Endodermal cell (in vitro differentiated cells): ENCODE measurements at regions not wholly inside any gene's neighbourhood (a gene's known extent, or its start where the extent isn't known, plus 50 kb on each side); places are given as distances from the start of the nearest gene placed in this dataset.

Experiments
- DNase-seq: peaks from one replicate; pipeline ENCODE4 v3.0.0-alpha.2; 2017
- H3K27ac ChIP-seq: 2 replicates; pipeline ENCODE4 v1.5.1; 2013; ENCODE audit warnings: mild to moderate bottlenecking, low read depth, low read length, moderate library complexity
- H3K27me3 ChIP-seq: 2 replicates; pipeline ENCODE4 v1.6.1; 2013; ENCODE audit warnings: mild to moderate bottlenecking, low read length, moderate library complexity; ENCODE audit not compliant: insufficient read depth, control insufficient read depth, poor library complexity, severe bottlenecking
- H3K36me3 ChIP-seq: 2 replicates; pipeline ENCODE4 v1.7.0; 2013; ENCODE audit warnings: mild to moderate bottlenecking, low read length, moderate library complexity; ENCODE audit not compliant: control insufficient read depth, insufficient read depth
- H3K4me1 ChIP-seq: one replicate; pipeline ENCODE4 v1.7.0; 2013; ENCODE audit warnings: low read length; ENCODE audit not compliant: control insufficient read depth, insufficient read depth
- H3K4me3 ChIP-seq: 2 replicates; pipeline ENCODE4 v1.5.1; 2013; ENCODE audit warnings: mild to moderate bottlenecking, low read length, moderate library complexity
- H3K9ac ChIP-seq: 2 replicates; pipeline ENCODE4 v1.6.1; 2013; ENCODE audit warnings: mild to moderate bottlenecking, low read length, moderate library complexity; ENCODE audit not compliant: poor library complexity, severe bottlenecking; ENCODE audit errors: extremely low read depth
- H3K9me3 ChIP-seq: 2 replicates; pipeline ENCODE4 v1.6.1; 2013; ENCODE audit warnings: mild to moderate bottlenecking, low read length, moderate library complexity; ENCODE audit not compliant: control insufficient read depth
- H3K27ac Mint-ChIP-seq: 2 replicates; pipeline ENCODE4 v1.8.0; 2020; ENCODE audit warnings: mixed read lengths
- H3K27me3 Mint-ChIP-seq: 2 replicates; pipeline ENCODE4 v1.8.0; 2021; ENCODE audit warnings: mild to moderate bottlenecking, mixed read lengths; ENCODE audit not compliant: insufficient read depth
- H3K36me3 Mint-ChIP-seq: 2 replicates; pipeline ENCODE4 v1.8.0; 2020; ENCODE audit warnings: low read depth, mixed read lengths
- H3K4me1 Mint-ChIP-seq: 2 replicates; pipeline ENCODE4 v1.8.0; 2020; ENCODE audit warnings: mixed read lengths
- H3K4me3 Mint-ChIP-seq: 2 replicates; pipeline ENCODE4 v1.8.0; 2020; ENCODE audit warnings: mild to moderate bottlenecking, moderate library complexity, mixed read lengths
- H3K9me3 Mint-ChIP-seq: 2 replicates; pipeline ENCODE4 v1.8.0; 2020; ENCODE audit warnings: mild to moderate bottlenecking, mixed read lengths
- WGBS, 2 experiments: methylation state at CpG; one replicate each; pipeline versions ENCODE4 v1.1.5 to v1.1.7; 2013; ENCODE audit warnings: missing lambda C conversion rate in 2 of 2, mixed read lengths in 1 of 2; ENCODE audit not compliant: insufficient coverage in 1 of 2, insufficient read length in 1 of 2; 5-methylcytosine and 5-hydroxymethylcytosine counted together
- TF ChIP-seq, protein P1 (sequence below): fragments of 200-600 bp; sonication (generic); conservative IDR thresholded peaks from 2 replicates; pipeline ENCODE4 v1.5.0; 2021; ENCODE audit warnings: antibody characterized with exemption, mild to moderate bottlenecking

DNA sequence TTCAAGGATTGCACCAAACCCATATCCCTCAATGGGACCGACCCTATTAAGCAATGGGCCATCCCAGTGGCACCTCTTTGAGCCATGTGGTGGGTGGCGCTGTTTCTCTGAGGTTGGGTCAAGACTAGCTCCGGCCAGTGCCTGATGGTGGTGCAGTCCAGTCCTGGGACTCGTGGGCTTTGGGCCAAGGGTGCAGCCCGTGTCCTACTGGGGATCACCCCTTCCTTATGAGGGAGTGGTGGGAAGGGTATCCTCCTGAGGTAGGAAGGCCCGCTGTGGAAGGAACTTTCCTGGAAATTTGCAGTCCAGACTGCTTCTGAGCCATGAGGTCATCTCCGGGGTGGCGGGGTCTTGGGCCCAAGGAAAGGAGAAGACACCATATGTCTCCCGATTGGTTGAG lies 231.6 kb downstream of the SNRPN start:
- Histone ChIP-seq H3K9me3 (no peaks in the 10 kb centered on the region), H3K27me3 (no peaks in the 10 kb centered on the region), H3K9ac (no peak overlapping the region), H3K27ac (no peak overlapping the region), H3K4me3 (no peak overlapping the region), H3K4me1 (no peaks in the 10 kb centered on the region), H3K36me3 (no peaks in the 10 kb centered on the region)
- no peak overlapping the region for H3K4me3 Mint-ChIP-seq
- no peak for DNase-seq
- H3K9me3 Mint-ChIP-seq = peaks cover 86% of the 10 kb centered on the region
- 82 to 91% methylated on average over 4 to 9 of the region's 9 CpGs for WGBS, 2 experiments
- no peak overlapping the region for H3K27ac Mint-ChIP-seq
- no peaks in the 10 kb centered on the region for H3K36me3 Mint-ChIP-seq
- no peaks in the 10 kb centered on the region for H3K4me1 Mint-ChIP-seq
- no peaks in the 10 kb centered on the region for H3K27me3 Mint-ChIP-seq
- TF ChIP-seq, protein P1, sequence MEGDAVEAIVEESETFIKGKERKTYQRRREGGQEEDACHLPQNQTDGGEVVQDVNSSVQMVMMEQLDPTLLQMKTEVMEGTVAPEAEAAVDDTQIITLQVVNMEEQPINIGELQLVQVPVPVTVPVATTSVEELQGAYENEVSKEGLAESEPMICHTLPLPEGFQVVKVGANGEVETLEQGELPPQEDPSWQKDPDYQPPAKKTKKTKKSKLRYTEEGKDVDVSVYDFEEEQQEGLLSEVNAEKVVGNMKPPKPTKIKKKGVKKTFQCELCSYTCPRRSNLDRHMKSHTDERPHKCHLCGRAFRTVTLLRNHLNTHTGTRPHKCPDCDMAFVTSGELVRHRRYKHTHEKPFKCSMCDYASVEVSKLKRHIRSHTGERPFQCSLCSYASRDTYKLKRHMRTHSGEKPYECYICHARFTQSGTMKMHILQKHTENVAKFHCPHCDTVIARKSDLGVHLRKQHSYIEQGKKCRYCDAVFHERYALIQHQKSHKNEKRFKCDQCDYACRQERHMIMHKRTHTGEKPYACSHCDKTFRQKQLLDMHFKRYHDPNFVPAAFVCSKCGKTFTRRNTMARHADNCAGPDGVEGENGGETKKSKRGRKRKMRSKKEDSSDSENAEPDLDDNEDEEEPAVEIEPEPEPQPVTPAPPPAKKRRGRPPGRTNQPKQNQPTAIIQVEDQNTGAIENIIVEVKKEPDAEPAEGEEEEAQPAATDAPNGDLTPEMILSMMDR = no peak

DNA sequence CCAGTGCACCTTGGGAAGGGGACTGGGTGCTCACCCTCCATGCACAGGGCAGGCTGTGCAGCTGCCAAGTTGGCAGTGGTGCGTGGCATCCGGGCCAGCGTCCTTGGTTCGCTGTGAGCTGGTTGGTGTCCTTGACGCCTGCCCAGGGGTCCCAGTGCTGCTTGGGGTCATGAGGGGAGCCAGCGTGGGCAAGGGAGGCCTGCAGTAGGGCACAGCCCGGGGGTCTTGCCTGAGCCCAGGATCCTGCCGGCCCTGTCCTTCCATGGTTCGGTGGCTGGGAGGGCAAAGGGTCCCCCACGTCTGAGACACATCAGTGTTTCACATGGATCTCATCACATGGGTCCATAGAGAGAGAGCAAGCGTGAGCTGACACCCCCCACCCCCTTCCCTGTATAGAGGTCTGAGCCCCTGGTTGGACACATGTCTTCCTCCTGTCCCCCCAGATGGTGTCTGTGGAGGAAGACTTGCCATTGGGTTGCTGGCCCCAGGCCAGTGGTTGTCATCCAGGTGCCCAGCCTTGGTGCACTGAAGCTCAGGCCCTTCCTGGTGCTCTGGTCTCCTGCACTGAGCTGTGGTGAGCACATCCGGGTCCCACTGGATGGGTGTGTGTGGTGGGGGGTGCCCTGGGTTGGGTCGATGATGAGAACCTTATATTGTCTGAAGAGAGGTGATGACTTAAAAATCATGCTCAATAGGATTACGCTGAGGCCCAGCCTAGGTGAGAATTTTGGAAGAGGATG lies 232.3 kb downstream of the SNRPN start:
- H3K4me3 ChIP-seq = no peak overlapping the region
- H3K4me1 Mint-ChIP-seq = no peaks in the 10 kb centered on the region
- H3K4me3 Mint-ChIP-seq = no peak overlapping the region
- no peak overlapping the region for H3K27ac ChIP-seq
- H3K9me3 ChIP-seq = no peaks in the 10 kb centered on the region
- peaks cover 85% of the 10 kb centered on the region for H3K9me3 Mint-ChIP-seq
- TF ChIP-seq, protein P1 = no peak
- no peaks in the 10 kb centered on the region for H3K27me3 ChIP-seq
- H3K9ac ChIP-seq = no peak overlapping the region
- H3K36me3 Mint-ChIP-seq = no peaks in the 10 kb centered on the region
- H3K4me1 ChIP-seq = no peaks in the 10 kb centered on the region
- H3K36me3 ChIP-seq = no peaks in the 10 kb centered on the region
- WGBS, 2 experiments = 82 to 96% methylated on average over 10 to 14 of the region's 14 CpGs
- no peak for DNase-seq
- no peak overlapping the region for H3K27ac Mint-ChIP-seq
- H3K27me3 Mint-ChIP-seq = no peaks in the 10 kb centered on the region

- H3K27me3 Mint-ChIP-seq = no peaks in the 10 kb centered on the region
- no peak overlapping the region for H3K4me3 ChIP-seq
- TF ChIP-seq, protein P1 = no peak
- no peaks in the 10 kb centered on the region for H3K36me3 ChIP-seq
- DNase-seq = no peak
- H3K4me1 ChIP-seq = no peaks in the 10 kb centered on the region
- H3K4me1 Mint-ChIP-seq = no peaks in the 10 kb centered on the region
- peaks cover 86% of the 10 kb centered on the region for H3K9me3 Mint-ChIP-seq
- H3K27me3 ChIP-seq = no peaks in the 10 kb centered on the region
- WGBS, 2 experiments = 75 to 88% methylated on average over 5 to 7 of the region's 7 CpGs
- no peak overlapping the region for H3K4me3 Mint-ChIP-seq
- H3K27ac Mint-ChIP-seq = no peak overlapping the region
- no peak overlapping the region for H3K9ac ChIP-seq
- no peaks in the 10 kb centered on the region for H3K36me3 Mint-ChIP-seq
- H3K9me3 ChIP-seq = no peaks in the 10 kb centered on the region
- no peak overlapping the region for H3K27ac ChIP-seq
Measured at GRCh38 chr15:25188051-25188450, 233.3 kb downstream of the SNRPN start.
